ENCODE measurements at regions not wholly inside any gene's neighbourhood (a gene's known extent, or its start where the extent isn't known, plus 50 kb on each side); places are given as distances from the start of the nearest gene placed in this dataset.

DNA sequence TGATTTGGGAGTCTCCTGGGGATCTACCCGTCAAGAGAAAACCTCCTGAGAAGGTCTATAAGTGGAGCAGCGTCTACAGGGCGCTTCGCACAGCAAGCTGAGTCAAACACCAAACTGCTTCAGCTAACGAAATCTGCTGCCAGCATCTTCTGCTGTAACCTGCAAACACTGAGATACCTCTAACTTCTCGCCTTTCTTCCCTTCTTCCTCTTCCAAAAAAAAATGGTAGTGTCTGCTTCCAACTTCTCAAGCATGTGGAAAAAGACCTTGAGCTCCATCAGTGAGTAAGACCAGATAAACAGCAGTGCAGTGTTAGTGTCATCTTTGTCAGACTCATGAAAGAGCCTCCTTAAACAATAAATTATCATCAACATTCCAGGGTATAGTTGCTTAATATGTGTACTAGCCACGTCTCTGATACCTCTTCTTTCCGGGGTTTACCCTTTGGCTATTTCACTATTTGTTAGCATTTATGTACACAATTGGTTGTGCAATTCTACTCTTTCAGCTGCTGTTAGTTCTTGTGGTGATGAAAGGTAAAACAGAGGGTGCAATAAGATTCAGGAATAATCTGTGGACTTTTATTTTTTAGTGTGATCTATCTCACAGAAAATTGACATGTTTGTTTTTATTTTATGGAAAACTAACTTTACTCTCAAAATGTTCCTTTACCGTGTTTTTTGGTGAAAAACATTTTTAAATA is 81.6 kb downstream of the LLPH start (continued):
- TF ChIP-seq, protein P1, sequence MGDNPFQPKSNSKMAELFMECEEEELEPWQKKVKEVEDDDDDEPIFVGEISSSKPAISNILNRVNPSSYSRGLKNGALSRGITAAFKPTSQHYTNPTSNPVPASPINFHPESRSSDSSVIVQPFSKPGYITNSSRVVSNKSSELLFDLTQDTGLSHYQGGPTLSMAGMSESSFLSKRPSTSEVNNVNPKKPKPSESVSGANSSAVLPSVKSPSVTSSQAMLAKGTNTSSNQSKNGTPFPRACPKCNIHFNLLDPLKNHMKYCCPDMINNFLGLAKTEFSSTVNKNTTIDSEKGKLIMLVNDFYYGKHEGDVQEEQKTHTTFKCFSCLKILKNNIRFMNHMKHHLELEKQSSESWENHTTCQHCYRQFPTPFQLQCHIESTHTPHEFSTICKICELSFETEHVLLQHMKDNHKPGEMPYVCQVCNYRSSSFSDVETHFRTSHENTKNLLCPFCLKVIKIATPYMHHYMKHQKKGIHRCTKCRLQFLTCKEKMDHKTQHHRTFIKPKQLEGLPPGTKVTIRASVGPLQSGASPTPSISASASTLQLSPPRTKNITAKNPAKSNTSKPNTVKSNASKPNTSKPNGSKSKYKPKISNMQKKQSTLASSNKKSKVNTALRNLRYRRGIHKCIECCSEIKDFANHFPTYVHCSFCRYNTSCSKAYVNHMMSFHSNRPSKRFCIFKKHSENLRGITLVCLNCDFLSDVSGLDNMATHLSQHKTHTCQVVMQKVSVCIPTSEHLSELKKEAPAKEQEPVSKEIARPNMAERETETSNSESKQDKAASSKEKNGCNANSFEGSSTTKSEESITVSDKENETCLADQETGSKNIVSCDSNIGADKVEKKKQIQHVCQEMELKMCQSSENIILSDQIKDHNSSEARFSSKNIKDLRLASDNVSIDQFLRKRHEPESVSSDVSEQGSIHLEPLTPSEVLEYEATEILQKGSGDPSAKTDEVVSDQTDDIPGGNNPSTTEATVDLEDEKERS (CRISPR knock-in tag; IDR thresholded peaks at IDR 0.05), result peak; percentile 52; the same call in 1 of the 2 replicates
- peak; percentile 99 for TF ChIP-seq ISL2 (CRISPR knock-in tag; IDR thresholded peaks at IDR 0.05)
- no peak for TF ChIP-seq ZNF296 (CRISPR knock-in tag; conservative IDR thresholded peaks at IDR 0.05)
- no peak for TF ChIP-seq BHLHE40 (IDR thresholded peaks at IDR 0.05; ENCODE audit: low read length)
- TF ChIP-seq, protein P2, sequence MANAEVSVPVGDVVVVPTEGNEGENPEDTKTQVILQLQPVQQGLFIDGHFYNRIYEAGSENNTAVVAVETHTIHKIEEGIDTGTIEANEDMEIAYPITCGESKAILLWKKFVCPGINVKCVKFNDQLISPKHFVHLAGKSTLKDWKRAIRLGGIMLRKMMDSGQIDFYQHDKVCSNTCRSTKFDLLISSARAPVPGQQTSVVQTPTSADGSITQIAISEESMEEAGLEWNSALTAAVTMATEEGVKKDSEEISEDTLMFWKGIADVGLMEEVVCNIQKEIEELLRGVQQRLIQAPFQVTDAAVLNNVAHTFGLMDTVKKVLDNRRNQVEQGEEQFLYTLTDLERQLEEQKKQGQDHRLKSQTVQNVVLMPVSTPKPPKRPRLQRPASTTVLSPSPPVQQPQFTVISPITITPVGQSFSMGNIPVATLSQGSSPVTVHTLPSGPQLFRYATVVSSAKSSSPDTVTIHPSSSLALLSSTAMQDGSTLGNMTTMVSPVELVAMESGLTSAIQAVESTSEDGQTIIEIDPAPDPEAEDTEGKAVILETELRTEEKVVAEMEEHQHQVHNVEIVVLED (CRISPR knock-in tag; IDR thresholded peaks at IDR 0.05; ENCODE audit: borderline replicate concordance), result no peak
- no peak for TF ChIP-seq ETV6 (CRISPR knock-in tag; conservative IDR thresholded peaks at IDR 0.05)
- TF ChIP-seq MLLT10 (CRISPR knock-in tag; IDR thresholded peaks at IDR 0.05), result no peak
- TF ChIP-seq GPN1 (CRISPR knock-in tag; IDR thresholded peaks at IDR 0.05; ENCODE audit: borderline replicate concordance), result no peak
- peak; percentile 51; the same call in 1 of the 2 replicates for TF ChIP-seq KMT2B (CRISPR knock-in tag; IDR thresholded peaks at IDR 0.05)
- TF ChIP-seq FOXA3 (CRISPR knock-in tag; IDR thresholded peaks at IDR 0.05), result peak; percentile 97
- peak; percentile 59; the same call in 1 of the 2 replicates for TF ChIP-seq KDM1A (CRISPR knock-in tag; IDR thresholded peaks at IDR 0.05)
- no peak for TF ChIP-seq GZF1 (CRISPR knock-in tag; IDR thresholded peaks at IDR 0.05)
- no peak for TF ChIP-seq PHB2 (IDR thresholded peaks at IDR 0.05; ENCODE audit: partially characterized antibody)
- no peak for TF ChIP-seq ATRX (CRISPR knock-in tag; IDR thresholded peaks at IDR 0.05; ENCODE audit: borderline replicate concordance)
- no peak for TF ChIP-seq ZNF501 (CRISPR knock-in tag; IDR thresholded peaks at IDR 0.05)
- TF ChIP-seq SMYD3 (CRISPR knock-in tag; IDR thresholded peaks at IDR 0.05), result no peak
- TF ChIP-seq HOXA9 (CRISPR knock-in tag; IDR thresholded peaks at IDR 0.05; ENCODE audit: borderline replicate concordance), result no peak
- TF ChIP-seq GABPB1 (CRISPR knock-in tag; IDR thresholded peaks at IDR 0.05), result peak; percentile 22; the same call in 1 of the 2 replicates
- TF ChIP-seq NFKBIZ (CRISPR knock-in tag; IDR thresholded peaks at IDR 0.05), result peak; percentile 94

Data from HepG2 (cell line).